Astrocyte of the cerebellum (primary cell): ENCODE measurements at regions not wholly inside any gene's neighbourhood (a gene's known extent, or its start where the extent isn't known, plus 50 kb on each side); places are given as distances from the start of the nearest gene placed in this dataset.
A peak's percentile ranks its signal among the peaks of the same experiment; 100 is the strongest.

ENCODE experiments used
- DNase-seq: peaks from one replicate; pipeline ENCODE4 v3.0.0-alpha.2; 2011; ENCODE audit warnings: low read depth
- H3K4me3 ChIP-seq: 2 replicates; pipeline ENCODE4 v1.5.1; 2011; ENCODE audit warnings: mild to moderate bottlenecking, low read depth, low read length, moderate library complexity
- CTCF ChIP-seq: IDR thresholded peaks from 2 replicates; pipeline ENCODE4 v1.5.1; 2012; ENCODE audit warnings: low read length, low read depth, moderate library complexity, mild to moderate bottlenecking; ENCODE audit errors: missing control alignments
- in situ Hi-C: cut with HindIII; loops from 2 replicates; pipeline ENCODE4 v1.10.0; 2017; ENCODE audit warnings: low sequenced_read_pairs

- TF ChIP-seq CTCF: no peak
- H3K4me3 ChIP-seq: no peak overlapping the region
- in situ Hi-C loops: no loop called here
- DNase-seq: no peak
These were observed 562.1 kb upstream of the ATXN8OS start for GRCh38 chr13:69545551-69545950.

- in situ Hi-C loops: no loop called here
- H3K4me3 ChIP-seq: no peak overlapping the region
- TF ChIP-seq CTCF: no peak
- peak; percentile 1 for DNase-seq
These were observed 583.0 kb upstream of the ATXN8OS start for GRCh38 chr13:69524459-69525150.

GRCh38 chr13:69496981-69497380 is 610.6 kb upstream of the ATXN8OS start:
- in situ Hi-C loops: no loop called here
- H3K4me3 ChIP-seq: no peak overlapping the region
- TF ChIP-seq CTCF: no peak
- DNase-seq: no peak

- DNase-seq: no peak
- no peak for TF ChIP-seq CTCF
- no peak overlapping the region for H3K4me3 ChIP-seq
- in situ Hi-C loops: no loop called here
These were observed 612.5 kb upstream of the ATXN8OS start for GRCh38 chr13:69495096-69495495.

GRCh38 chr13:69487576-69487975 is 620.0 kb upstream of the ATXN8OS start:
- in situ Hi-C loops: no loop called here
- no peak for TF ChIP-seq CTCF
- no peak overlapping the region for H3K4me3 ChIP-seq
- no peak for DNase-seq

- in situ Hi-C loops: no loop called here
- no peak for DNase-seq
- no peak overlapping the region for H3K4me3 ChIP-seq
- no peak for TF ChIP-seq CTCF
These were observed 621.5 kb upstream of the ATXN8OS start for GRCh38 chr13:69485991-69486592.
